Ovary (tissue), 7 donors: ENCODE measurements at regions not wholly inside any gene's neighbourhood (a gene's known extent, or its start where the extent isn't known, plus 50 kb on each side); places are given as distances from the start of the nearest gene placed in this dataset.

Source experiments
- DNase-seq, 5 donors: peaks; one replicate each; pipeline ENCODE4 v3.0.0-alpha.2; 2019 to 2020
- H3K27ac ChIP-seq, 2 donors: fragments of 200-600 bp; one replicate each; pipeline versions ENCODE4 v1.5.1 to v1.8.0; 2019 to 2022
- H3K27me3 ChIP-seq: fragments of 200-600 bp; one replicate; pipeline ENCODE4 v1.8.0; 2022
- H3K36me3 ChIP-seq: fragments of 200-600 bp; sonication (generic); one replicate; pipeline ENCODE4 v1.5.1; 2019
- H3K4me1 ChIP-seq: one replicate; pipeline ENCODE4 v1.8.1; 2013; ENCODE audit warnings: mild to moderate bottlenecking, moderate library complexity; ENCODE audit not compliant: insufficient read depth
- H3K4me3 ChIP-seq: fragments of 200-600 bp; sonication (generic); one replicate; pipeline ENCODE4 v1.5.1; 2017
- H3K9me3 ChIP-seq, 2 donors: fragments of 200-600 bp in 1 of 2; sonication (generic) in 1 of 2; one replicate each; pipeline versions ENCODE4 v1.5.1 to v1.8.1; 2013 to 2019; ENCODE audit warnings: mild to moderate bottlenecking in 1 of 2, moderate library complexity in 1 of 2
- EP300 ChIP-seq: sonication (generic); formaldehyde crosslinking; IDR thresholded peaks from one replicate; pipeline ENCODE4 v1.6.1; 2017; ENCODE audit warnings: antibody characterized with exemption
- POLR2A ChIP-seq: fragments of 450-650 bp; IDR thresholded peaks from one replicate; pipeline ENCODE4 v1.6.1; 2017; ENCODE audit warnings: antibody characterized with exemption, mild to moderate bottlenecking, moderate library complexity
- WGBS, 3 donors: extraction: QIAGEN DNeasy Blood & Tissue Kit in 1 of 3; methylation state at CpG; one replicate each; pipeline versions ENCODE4 v1.1.5 to v1.1.7; 2013 to 2017; 5-methylcytosine and 5-hydroxymethylcytosine counted together
- intact Hi-C, 4 donors: fragments of 100-400 bp; cut with DNase I; formaldehyde crosslinking; loops; one replicate each; pipeline versions ENCODE4 v1.11.0 to v1.15.1; 2022 to 2023
- TF ChIP-seq, protein P1 (sequence below), 3 donors: fragments of 450-650 bp in 2 of 3; fragments of 200-600 bp in 1 of 3; IDR thresholded peaks; one replicate each; pipeline versions ENCODE4 v1.5.1 to v1.8.0; 2016 to 2022; ENCODE audit warnings: antibody characterized with exemption in 3 of 3, mild to moderate bottlenecking in 1 of 3
- donor health status: DM: no; HTN: no; CAD: no; lungs with moderate emphysema.
- donor health status: DM: no; HTN: no; CAD: no.
- donor health status: Bipolar disorder and iron deficiency.
- donor health status: DM: no; HTN: no; CAD: no.
- donor health status: DM: yes; HTN: yes; CAD: no.

DNA sequence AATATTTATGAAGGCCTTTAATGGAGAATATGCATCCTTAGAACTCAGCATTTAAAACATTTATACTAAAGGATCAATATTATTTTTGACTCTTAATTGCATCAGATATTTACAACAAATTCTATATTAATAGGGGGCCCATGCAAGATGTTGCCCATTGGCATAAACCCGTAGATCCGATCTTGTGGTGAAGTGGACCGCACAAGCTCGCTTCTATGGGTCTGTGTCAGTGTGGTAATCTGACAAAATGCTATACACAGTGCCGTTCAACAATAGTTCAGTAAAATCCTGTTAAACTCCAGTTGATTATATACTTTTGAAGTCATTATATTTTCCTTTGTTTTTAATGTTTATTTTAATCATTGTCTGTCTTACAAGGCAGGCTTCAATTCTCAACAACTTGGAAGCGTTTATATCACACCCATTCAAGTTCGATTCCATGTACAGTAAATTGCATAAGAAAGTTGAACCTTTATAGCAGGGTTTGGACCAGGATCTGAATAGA is 809.2 kb downstream of the USP25 start:
- Histone ChIP-seq H3K27ac (peak overlapping the region in 1 of 2 donors; percentile 84), H3K9me3 (no peaks in the 10 kb centered on the region), H3K27me3 (no peaks in the 10 kb centered on the region), H3K4me1 (no peaks in the 10 kb centered on the region), H3K4me3 (no peak overlapping the region), H3K36me3 (no peaks in the 10 kb centered on the region)
- intact Hi-C loops = loop anchor here in 2 of 4 donors (5.0 to 10.0 kb wide), 2 partner anchors 117 to 354 kb away; no protein-coding TSS in a partner anchor
- 49 to 66% (median 60%) methylated on average over 7 of the region's 7 CpGs for WGBS, 3 donors
- TF ChIP-seq EP300 (no peak), POLR2A (no peak)
- TF ChIP-seq, protein P1, sequence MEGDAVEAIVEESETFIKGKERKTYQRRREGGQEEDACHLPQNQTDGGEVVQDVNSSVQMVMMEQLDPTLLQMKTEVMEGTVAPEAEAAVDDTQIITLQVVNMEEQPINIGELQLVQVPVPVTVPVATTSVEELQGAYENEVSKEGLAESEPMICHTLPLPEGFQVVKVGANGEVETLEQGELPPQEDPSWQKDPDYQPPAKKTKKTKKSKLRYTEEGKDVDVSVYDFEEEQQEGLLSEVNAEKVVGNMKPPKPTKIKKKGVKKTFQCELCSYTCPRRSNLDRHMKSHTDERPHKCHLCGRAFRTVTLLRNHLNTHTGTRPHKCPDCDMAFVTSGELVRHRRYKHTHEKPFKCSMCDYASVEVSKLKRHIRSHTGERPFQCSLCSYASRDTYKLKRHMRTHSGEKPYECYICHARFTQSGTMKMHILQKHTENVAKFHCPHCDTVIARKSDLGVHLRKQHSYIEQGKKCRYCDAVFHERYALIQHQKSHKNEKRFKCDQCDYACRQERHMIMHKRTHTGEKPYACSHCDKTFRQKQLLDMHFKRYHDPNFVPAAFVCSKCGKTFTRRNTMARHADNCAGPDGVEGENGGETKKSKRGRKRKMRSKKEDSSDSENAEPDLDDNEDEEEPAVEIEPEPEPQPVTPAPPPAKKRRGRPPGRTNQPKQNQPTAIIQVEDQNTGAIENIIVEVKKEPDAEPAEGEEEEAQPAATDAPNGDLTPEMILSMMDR (IDR thresholded peaks at IDR 0.05) = no peak
- no peak for DNase-seq

DNA sequence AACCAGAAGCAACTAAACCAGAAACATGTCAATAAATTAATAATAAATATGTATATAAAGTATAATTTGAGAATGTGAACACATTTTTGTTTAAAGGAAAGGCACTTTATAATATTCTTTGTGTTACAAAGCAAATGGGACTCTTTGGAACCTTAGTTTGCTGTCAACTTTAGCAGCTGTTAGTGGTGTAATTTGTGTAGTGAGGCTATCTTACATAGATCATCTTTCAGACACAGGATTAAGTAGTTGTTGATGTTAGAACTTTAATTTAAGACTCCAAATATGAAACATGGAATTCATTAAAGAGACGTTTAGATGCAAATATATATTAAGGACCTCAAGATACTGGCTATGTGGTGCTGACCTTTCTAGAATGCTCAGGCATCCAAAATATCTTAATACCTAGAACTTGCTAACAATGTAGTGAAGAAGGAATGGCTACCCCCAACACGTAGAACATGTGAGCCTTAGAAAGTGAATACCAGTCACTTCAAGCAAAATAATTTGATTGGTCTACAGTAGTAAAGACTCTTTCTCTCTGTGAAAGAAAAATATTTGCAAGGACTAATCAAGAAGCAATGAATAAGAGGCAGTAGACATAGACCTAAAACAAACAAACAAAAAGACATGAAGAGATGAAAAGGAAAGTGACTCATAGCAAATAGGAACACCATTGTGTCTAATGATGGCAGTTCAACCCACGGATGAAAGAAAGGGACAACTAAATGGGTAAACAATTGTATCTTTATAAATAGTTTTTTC is 811.4 kb downstream of the USP25 start:
- Histone ChIP-seq H3K4me3 (no peak overlapping the region), H3K36me3 (no peaks in the 10 kb centered on the region), H3K9me3 (no peaks in the 10 kb centered on the region), H3K27ac (no peak overlapping the region), H3K27me3 (no peaks in the 10 kb centered on the region), H3K4me1 (no peaks in the 10 kb centered on the region)
- intact Hi-C loops = no loop called here
- DNase-seq = no peak
- TF ChIP-seq, protein P1 (IDR thresholded peaks at IDR 0.05) = no peak
- TF ChIP-seq POLR2A (no peak), EP300 (no peak)
- 89 to 95% (median 90%) methylated on average over 3 of the region's 3 CpGs for WGBS, 3 donors

DNA sequence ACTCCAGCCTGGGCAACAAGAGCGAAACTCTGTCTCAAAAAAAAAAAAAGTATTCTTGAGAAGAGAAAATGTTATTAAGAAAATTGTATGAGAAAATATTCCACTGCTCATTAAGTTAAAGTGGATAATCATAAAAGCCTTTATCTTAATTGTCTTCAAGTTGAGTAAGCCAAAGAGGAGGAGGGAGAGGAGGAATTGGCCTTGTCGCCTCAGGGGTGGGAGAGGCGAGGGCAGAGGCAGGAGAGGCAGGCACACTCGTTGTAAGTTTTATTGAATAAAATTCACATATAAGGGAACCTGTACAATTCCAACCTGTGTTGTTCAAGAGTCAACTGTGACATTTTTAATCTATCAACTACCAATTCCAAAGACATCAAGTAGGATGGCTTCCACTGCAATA is 820.3 kb downstream of the USP25 start:
- Histone ChIP-seq H3K4me3 (no peak overlapping the region), H3K27ac (no peak overlapping the region), H3K36me3 (no peaks in the 10 kb centered on the region), H3K27me3 (no peaks in the 10 kb centered on the region), H3K9me3 (no peaks in the 10 kb centered on the region), H3K4me1 (peaks cover 3% of the 10 kb centered on the region)
- DNase-seq = no peak
- intact Hi-C loops = no loop called here
- 59 to 66% (median 60%) methylated on average over 4 of the region's 4 CpGs for WGBS, 3 donors
- no peak for TF ChIP-seq EP300
- TF ChIP-seq, protein P1 (IDR thresholded peaks at IDR 0.05) = no peak
- TF ChIP-seq POLR2A = no peak

DNA sequence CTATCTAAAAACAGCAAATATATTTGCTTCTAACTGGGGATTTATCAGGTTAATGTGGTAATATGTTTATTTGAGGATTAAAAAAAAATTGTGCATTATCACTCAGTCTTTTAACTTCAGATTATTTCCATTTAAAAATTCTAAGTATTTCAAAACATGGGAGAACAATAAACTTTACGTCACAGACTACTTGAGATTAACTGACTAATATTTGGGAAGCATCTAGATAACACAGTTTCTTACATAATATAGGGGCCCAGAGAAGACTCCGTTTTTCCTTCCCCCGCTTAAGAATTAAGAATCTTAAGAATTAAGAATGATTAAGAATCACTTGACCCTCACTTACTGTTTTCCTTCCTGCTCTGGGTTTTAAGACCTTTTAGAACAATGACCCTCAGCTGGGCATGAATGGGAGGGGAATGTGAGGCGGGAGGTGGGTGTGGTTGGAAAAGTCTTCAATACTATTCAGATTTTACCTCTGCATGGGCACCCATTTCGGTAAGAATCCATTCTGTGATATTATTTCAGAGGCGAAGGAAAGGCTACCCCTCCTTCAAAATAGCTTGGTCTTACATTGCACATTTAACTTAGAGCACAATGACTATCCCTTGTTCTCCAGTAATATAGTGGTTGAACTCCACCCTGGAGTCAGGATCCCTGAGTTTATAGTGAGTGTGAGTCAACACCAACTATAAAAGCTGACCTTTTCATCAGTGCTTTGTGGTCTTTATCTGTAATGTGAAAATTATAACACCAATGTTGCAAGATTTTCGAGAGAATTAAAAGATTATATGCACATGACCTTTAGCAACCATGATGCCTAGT is 821.3 kb downstream of the USP25 start:
- 78 to 85% (median 80%) methylated on average over 7 of the region's 7 CpGs for WGBS, 3 donors
- TF ChIP-seq, protein P1 (IDR thresholded peaks at IDR 0.05) = no peak
- TF ChIP-seq EP300 (no peak), POLR2A (no peak)
- H3K36me3 ChIP-seq = no peaks in the 10 kb centered on the region
- no peaks in the 10 kb centered on the region for H3K9me3 ChIP-seq
- no peak overlapping the region for H3K27ac ChIP-seq
- intact Hi-C loops = no loop called here
- DNase-seq = no peak
- peaks cover 3% of the 10 kb centered on the region for H3K4me1 ChIP-seq
- no peaks in the 10 kb centered on the region for H3K27me3 ChIP-seq
- H3K4me3 ChIP-seq = no peak overlapping the region
